H1 (cell line): ENCODE measurements at regions not wholly inside any gene's neighbourhood (a gene's known extent, or its start where the extent isn't known, plus 50 kb on each side); places are given as distances from the start of the nearest gene placed in this dataset.

ENCODE experiments used
- USF2 ChIP-seq: IDR thresholded peaks from 2 replicates; pipeline ENCODE4 v1.6.1; 2011; ENCODE audit warnings: low read length, improper control_type of control experiment

GRCh38 chr5:106288979-106289378, 1381.8 kb downstream of the EFNA5 start (continued):
- no peak for TF ChIP-seq USF2
